ENCODE measurements at regions not wholly inside any gene's neighbourhood (a gene's known extent, or its start where the extent isn't known, plus 50 kb on each side); places are given as distances from the start of the nearest gene placed in this dataset.

GRCh38 chr10:130941886-130942285 lies 369.6 kb downstream of the TCERG1L start:
- no peak for FAIRE-seq
- no peak for DNase-seq (ENCODE audit: insufficient read length, low spot score)
- TF ChIP-seq CTCF (IDR thresholded peaks at IDR 0.05; ENCODE audit: insufficient read depth, missing control alignments): no peak

GRCh38 chr10:130952086-130952485 lies 359.4 kb downstream of the TCERG1L start:
- no peak for TF ChIP-seq CTCF (IDR thresholded peaks at IDR 0.05; ENCODE audit: insufficient read depth, missing control alignments)
- FAIRE-seq (no peak), DNase-seq (ENCODE audit: insufficient read length, low spot score) (no peak)

- no peak for DNase-seq (ENCODE audit: insufficient read length, low spot score)
- no peak for TF ChIP-seq CTCF (IDR thresholded peaks at IDR 0.05; ENCODE audit: insufficient read depth, missing control alignments)
- no peak for FAIRE-seq
Observed at GRCh38 chr10:130954326-130954905, 357.1 kb downstream of the TCERG1L start.

- no peak for DNase-seq (ENCODE audit: insufficient read length, low spot score)
- FAIRE-seq: no peak
Observed at GRCh38 chr10:130956251-130956650, 355.3 kb downstream of the TCERG1L start.

GRCh38 chr10:130957423-130957822 lies 354.1 kb downstream of the TCERG1L start:
- FAIRE-seq (no peak), DNase-seq (ENCODE audit: insufficient read length, low spot score) (no peak)
- TF ChIP-seq CTCF (IDR thresholded peaks at IDR 0.05; ENCODE audit: insufficient read depth, missing control alignments): no peak

More at GRCh38 chr10:130956251-130956650, 355.3 kb downstream of the TCERG1L start:
- TF ChIP-seq CTCF (IDR thresholded peaks at IDR 0.05; ENCODE audit: insufficient read depth, missing control alignments): no peak

- DNase-seq (ENCODE audit: insufficient read length, low spot score) (no peak), FAIRE-seq (no peak)
- TF ChIP-seq CTCF (IDR thresholded peaks at IDR 0.05; ENCODE audit: insufficient read depth, missing control alignments): no peak
Observed at GRCh38 chr10:130958003-130958402, 353.5 kb downstream of the TCERG1L start.

GRCh38 chr10:130958981-130959751 lies 352.4 kb downstream of the TCERG1L start:
- no peak for DNase-seq (ENCODE audit: insufficient read length, low spot score)
- FAIRE-seq: no peak
- no peak for TF ChIP-seq CTCF (IDR thresholded peaks at IDR 0.05; ENCODE audit: insufficient read depth, missing control alignments)

All from D721Med (cell line).